GM12875 (cell line): ENCODE measurements at regions not wholly inside any gene's neighbourhood (a gene's known extent, or its start where the extent isn't known, plus 50 kb on each side); places are given as distances from the start of the nearest gene placed in this dataset.

Experiments
- H3K4me3 ChIP-seq: one replicate; pipeline ENCODE4 v1.5.1; 2011; ENCODE audit warnings: low read depth, low read length, control low read depth
- CTCF ChIP-seq: IDR thresholded peaks from 2 replicates; pipeline ENCODE4 v1.5.1; 2011; ENCODE audit warnings: low read depth, mild to moderate bottlenecking, control low read depth, inconsistent platforms, low read length, moderate library complexity, borderline replicate concordance; ENCODE audit not compliant: insufficient read depth

- TF ChIP-seq CTCF, result no peak
- H3K4me3 ChIP-seq, result no peak overlapping the region
Observed at GRCh38 chr3:115323380-115323779, 176.3 kb upstream of the ZBTB20 start.

GRCh38 chr3:115324056-115324455 is 177.0 kb upstream of the ZBTB20 start:
- no peak for TF ChIP-seq CTCF
- no peak overlapping the region for H3K4me3 ChIP-seq

- no peak overlapping the region for H3K4me3 ChIP-seq
- TF ChIP-seq CTCF, result no peak
Observed at GRCh38 chr3:115325539-115325938, 178.5 kb upstream of the ZBTB20 start.

- no peak for TF ChIP-seq CTCF
- no peak overlapping the region for H3K4me3 ChIP-seq
Observed at GRCh38 chr3:115330430-115330829, 183.3 kb upstream of the ZBTB20 start.

GRCh38 chr3:115332998-115333397 is 185.9 kb upstream of the ZBTB20 start:
- TF ChIP-seq CTCF, result no peak

GRCh38 chr3:115336836-115337235 is 189.7 kb upstream of the ZBTB20 start:
- TF ChIP-seq CTCF, result no peak
- H3K4me3 ChIP-seq, result no peak overlapping the region

More at GRCh38 chr3:115332998-115333397, 185.9 kb upstream of the ZBTB20 start:
- no peak overlapping the region for H3K4me3 ChIP-seq

- H3K4me3 ChIP-seq, result no peak overlapping the region
- TF ChIP-seq CTCF, result no peak
Observed at GRCh38 chr3:115340586-115340985, 193.5 kb upstream of the ZBTB20 start.
